CD4-positive, alpha-beta T cell treated with Interleukin-2 at 100 ng/mL for 4 hours (primary cell): ENCODE measurements at regions not wholly inside any gene's neighbourhood (a gene's known extent, or its start where the extent isn't known, plus 50 kb on each side); places are given as distances from the start of the nearest gene placed in this dataset.

ENCODE experiments used
- DNase-seq: peaks from one replicate; pipeline ENCODE4 v3.0.0-alpha.2; 2020; ENCODE audit warnings: low spot score

GRCh38 chr1:192949783-192950182 is 109.4 kb downstream of the UCHL5 start:
- DNase-seq = no peak

- no peak for DNase-seq
Measured at GRCh38 chr1:192950926-192951325, 108.2 kb downstream of the UCHL5 start.

GRCh38 chr1:192951691-192952460 is 107.3 kb downstream of the UCHL5 start:
- DNase-seq = no peak

- no peak for DNase-seq
Measured at GRCh38 chr1:192952646-192953045, 106.5 kb downstream of the UCHL5 start.

GRCh38 chr1:192954705-192955265 is 104.4 kb downstream of the UCHL5 start:
- DNase-seq = no peak

GRCh38 chr1:192958350-192958749 is 100.8 kb downstream of the UCHL5 start:
- no peak for DNase-seq

GRCh38 chr1:192958871-192959270 is 100.3 kb downstream of the UCHL5 start:
- DNase-seq = no peak

GRCh38 chr1:192959657-192960186 is 99.4 kb downstream of the UCHL5 start:
- DNase-seq = no peak
